COR-L47 (cell line): ENCODE measurements at regions not wholly inside any gene's neighbourhood (a gene's known extent, or its start where the extent isn't known, plus 50 kb on each side); places are given as distances from the start of the nearest gene placed in this dataset.

Experiments used
- DNase-seq: peaks from one replicate; lab custom pipeline; 2025; lab: John Stamatoyannopoulos, UW

DNA sequence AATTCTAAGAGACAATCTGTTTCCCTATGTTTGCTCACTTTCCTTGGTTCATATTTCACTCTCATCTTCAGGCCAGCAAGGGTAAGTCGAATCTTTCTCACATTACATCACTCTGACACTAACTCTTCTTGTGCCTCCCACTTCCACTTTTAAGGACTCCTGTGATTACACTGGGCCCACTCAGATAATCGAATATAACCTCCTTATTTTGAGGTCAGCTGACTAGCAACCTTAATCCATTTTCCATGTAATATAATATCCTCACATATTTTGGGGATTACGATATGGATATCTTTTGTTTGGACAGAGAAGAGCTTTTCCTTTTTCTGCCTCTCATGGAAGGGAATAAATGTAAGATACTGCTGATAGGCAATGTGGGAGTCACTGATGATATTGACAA, 2015.7 kb upstream of the LRRTM1 start:
- DNase-seq, result no peak

DNA sequence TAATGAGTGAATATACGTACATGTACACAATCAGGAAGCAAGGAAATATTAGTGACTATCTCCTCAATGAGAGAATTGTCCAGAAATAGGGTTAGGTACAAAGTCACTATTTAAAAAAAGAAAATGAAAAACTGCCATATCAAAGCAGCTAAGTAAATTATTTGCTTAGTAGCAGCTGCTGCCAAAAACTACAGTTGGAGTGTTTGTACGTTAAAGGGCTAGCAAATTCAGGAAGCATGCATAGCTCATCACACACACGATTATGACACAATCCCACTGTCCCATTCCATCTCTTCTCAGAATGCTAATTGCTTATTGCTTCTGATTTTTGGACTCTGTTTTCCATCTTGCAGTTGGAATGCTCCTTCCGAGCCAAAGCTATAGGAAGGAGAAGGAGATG, 2012.5 kb upstream of the LRRTM1 start:
- DNase-seq, result no peak

- DNase-seq, result no peak
These were observed 2012.0 kb upstream of the LRRTM1 start for GRCh38 chr2:82316586-82316985.

- no peak for DNase-seq
These were observed 2010.4 kb upstream of the LRRTM1 start for GRCh38 chr2:82314836-82315472.

DNA sequence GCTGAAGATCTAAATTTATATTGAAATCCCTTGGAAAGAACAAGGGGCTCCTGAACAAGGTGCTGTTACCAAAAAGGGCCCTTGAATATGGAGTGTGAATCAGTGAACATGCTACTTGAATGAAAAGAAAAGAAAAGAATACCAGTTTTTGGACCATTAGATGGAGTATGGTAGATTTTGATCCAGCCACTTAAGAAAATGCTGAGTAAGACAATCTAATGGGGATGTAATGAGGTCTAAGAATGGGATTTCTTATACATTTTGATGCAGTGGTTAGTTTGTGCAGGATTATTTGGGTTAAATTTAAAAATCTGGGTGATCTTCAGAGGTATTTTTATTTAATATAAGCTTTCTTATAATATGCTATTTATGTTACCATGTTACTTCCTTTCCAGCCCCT, 2003.0 kb upstream of the LRRTM1 start:
- DNase-seq, result no peak

GRCh38 chr2:82301506-82301905, 1997.0 kb upstream of the LRRTM1 start:
- no peak for DNase-seq

GRCh38 chr2:82289446-82289845, 1984.9 kb upstream of the LRRTM1 start:
- DNase-seq, result no peak

- DNase-seq, result no peak
These were observed 1978.5 kb upstream of the LRRTM1 start for GRCh38 chr2:82283075-82283474.

DNA sequence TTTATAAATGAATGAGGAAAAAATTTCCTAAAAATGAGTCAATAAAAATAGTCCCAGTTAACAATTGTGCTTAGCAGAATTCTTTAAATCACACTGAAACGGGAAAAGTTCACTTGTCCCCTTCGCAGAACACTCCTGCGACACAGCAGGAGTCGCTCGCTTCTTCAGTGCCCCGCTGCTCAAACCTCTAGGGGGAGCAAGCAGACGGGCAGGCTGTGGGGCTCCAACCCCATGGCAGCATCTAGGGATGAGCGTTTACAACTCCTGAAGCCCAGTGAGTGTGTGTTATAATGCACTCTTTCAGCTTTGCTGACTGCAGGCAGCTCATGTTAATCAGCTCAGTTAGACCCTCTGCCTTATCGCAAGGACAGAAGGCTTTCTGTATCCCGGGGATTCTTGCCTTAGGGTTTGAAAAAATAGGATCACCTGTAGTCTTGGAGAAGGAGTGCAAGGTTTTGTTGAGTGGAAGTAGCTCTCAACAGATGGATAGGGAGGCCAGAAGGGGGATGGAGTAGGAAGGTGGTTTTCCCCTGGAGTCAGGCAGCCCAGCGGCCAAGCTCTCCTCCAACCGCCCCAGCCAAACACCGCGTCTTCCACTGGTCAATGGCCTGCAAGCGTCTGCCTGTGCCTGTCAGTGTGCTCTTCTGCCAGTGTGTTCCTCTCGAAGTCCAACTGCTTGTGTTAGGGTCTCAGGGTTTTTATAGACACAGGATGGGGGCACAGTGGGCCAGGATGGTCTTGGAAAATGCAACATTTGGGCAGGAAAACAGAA, 1977.7 kb upstream of the LRRTM1 start:
- DNase-seq, result no peak

DNA sequence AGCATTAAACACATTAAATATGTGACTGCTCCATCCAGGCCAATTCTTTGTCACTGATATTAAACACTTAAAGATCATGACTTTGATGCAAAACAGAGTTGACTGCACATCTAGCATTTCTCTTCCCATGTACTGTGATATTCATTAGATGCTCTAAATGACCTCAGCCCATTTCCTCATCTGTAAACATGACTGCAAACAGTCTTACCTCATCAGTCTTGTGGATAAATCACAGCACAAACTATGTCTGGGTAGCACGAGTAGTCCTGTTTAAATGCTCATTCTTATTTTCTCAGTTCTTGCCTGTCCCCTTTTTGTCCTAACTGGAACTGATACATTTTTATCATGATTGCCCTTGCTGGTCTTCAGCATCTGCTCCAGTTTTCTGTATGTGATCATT, 1974.8 kb upstream of the LRRTM1 start:
- no peak for DNase-seq

GRCh38 chr2:82278416-82278815, 1973.9 kb upstream of the LRRTM1 start:
- DNase-seq, result no peak

DNA sequence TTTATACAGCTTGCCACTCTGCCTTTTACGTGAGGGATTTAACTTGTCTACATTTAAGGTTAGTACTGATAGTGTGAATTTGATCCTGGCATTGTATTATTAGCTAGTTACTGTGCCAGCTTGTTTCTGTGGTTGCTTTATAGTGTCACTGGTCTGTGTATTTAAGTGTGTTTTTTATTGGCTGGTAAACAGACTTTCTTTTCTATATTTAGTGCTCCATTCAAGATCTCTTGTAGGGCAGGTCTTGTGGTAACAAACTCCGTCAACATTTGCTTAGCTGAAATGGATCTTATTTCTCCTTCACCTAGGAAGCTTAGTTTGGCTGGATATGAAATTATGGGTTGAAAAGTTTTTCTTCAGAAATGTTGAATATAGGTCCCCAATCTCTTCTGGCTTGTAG, 1971.0 kb upstream of the LRRTM1 start:
- no peak for DNase-seq

- no peak for DNase-seq
These were observed 1963.9 kb upstream of the LRRTM1 start for GRCh38 chr2:82268446-82268845.

GRCh38 chr2:82260521-82260920, 1956.0 kb upstream of the LRRTM1 start:
- DNase-seq, result no peak

DNA sequence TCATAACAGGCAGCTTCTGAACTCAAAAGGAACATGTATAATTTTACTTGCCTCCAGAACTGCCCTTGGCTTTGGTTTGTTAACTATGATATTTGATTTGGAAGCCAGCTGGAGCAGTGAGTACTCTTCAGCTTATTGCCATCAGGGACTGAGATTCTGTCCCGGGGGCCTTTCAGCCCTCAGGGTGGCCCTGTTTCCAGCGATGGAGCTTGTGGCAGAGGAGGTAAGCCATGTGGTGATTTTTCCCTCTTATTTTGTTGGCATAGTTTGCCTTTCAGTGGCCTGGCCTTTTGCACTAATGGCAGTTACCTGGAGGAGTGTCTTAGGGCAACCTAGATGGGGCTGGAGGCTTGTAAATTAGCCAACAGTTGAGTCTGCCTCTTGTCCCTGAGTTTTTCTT, 1955.0 kb upstream of the LRRTM1 start:
- DNase-seq, result no peak

DNA sequence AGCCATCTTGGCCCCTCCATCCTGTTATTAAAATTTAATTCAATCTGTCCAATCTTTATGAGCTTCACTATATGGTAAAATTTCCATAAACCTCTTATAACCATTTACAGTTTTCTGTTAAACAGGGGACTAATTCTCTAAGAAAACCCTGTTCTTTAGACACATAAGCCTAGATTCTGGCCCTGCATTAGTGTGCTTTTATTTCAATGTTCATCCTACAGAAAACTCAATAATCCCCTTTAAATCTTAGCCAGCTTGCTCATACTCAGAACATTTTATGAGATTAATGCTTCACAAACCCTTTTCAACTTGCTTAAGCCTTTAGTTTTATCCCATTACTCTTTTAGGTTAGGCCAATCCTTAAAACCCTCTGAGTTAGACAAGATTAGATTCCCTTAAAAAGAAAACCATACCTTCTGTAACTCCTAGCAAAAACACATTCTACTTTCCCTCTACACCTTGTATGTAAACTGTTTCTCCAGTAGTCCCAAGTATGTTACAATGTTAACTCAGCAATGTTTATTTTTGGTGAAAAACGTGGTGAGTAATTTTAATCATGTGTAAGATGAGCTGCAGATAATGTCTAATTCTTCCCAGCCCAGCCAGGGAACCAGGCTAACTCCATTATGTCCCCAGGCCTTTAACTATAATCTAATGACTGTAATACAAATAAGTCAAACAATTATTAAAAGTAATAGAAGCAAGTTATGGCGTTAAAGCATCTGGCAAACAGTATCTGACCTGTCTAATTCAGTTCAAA, 1953.4 kb upstream of the LRRTM1 start:
- DNase-seq, result no peak

DNA sequence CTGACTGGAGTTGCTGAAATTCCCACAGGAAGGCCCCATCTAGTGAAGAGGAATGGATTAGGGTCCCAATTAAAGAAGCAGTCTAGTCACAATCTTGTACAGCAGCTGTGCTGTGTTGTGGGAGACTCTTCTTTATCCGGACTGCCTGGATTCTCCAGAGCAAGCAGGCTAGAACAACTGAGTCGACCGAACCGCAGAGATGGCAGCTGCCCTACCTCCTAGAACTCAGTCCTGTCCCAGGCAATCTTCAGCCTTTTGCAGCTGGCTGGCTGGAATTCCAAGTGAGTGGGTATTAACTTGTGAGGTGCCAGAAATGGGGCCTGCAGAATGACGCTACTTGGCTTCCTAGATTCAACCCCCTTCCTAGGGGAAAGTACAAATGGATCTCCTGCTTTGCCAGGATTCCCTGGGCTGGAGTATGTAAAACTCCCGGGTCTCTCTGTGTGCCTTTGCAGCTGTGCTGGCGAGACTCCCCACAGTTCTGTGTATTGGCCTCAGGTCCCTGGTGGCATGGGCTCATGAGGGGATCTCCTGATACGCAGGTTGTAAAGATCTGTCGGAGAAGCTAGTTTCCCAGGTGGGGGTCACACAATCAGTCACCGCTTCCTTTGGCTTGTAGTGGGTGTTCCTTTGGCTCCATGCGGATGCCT, 1952.6 kb upstream of the LRRTM1 start:
- no peak for DNase-seq

DNA sequence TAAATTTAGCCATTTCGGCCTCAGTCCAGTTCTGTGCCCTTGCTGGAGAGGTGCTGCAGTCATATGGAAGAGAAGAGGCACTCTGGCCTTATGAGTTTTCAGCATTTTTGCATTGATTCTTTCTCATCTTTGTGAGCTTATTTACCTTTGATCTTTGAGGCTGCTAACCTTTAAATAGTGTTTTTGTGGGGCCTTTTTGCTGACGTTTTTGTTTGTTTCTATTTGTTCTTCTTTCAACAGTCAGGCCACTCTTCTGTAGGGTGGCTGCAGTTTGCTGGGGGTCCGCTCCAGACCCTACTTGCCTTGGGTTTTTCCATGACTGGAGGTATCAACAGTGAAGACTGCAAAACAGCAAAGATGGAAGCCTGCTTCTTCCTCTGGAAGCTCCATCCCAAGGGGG, 1951.7 kb upstream of the LRRTM1 start:
- no peak for DNase-seq

DNA sequence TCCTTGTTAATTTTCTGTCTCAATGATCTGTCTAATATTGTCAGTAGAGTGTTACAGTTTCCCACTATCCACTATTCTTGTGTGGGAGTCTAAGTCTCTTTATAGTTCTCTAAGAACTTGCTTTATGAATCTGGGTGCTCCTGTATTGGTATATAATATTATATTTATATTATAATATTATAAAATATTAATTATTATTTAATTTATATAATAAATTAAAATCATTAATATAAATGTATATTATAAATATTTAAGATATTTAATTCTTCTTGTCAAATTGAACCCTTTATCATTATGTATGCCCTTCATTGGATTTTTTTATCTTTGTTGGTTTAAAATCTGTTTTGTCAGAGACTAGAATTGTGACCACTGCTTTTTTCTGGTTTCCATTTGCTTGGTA, 1950.2 kb upstream of the LRRTM1 start:
- DNase-seq, result no peak

DNA sequence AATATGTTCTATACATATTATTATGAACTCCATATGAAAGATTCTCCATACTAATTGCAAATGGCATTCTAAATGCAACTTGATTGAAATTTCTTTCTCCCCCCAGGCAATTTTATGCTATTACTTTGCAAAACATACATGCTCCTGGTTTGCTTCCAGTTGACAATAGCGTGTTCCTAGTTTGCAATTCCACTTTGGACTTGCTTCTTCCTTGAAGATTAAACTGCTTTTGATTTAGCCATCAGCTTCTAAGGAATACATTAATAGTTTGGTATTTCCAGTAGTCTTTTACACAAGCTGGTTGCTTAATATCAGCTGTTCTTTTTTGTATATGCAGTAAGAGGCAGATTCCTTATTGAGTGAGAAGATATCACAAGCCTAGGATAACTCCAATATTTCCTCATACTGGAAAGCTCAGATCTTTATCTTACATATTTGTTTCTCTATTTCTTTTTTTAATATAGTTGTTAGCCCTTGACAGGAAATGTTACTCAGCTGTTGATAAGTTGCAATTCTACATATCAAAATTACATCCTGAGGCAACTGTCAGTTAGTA, 1941.7 kb upstream of the LRRTM1 start:
- no peak for DNase-seq

- DNase-seq, result no peak
These were observed 1934.6 kb upstream of the LRRTM1 start for GRCh38 chr2:82239176-82239575.

DNA sequence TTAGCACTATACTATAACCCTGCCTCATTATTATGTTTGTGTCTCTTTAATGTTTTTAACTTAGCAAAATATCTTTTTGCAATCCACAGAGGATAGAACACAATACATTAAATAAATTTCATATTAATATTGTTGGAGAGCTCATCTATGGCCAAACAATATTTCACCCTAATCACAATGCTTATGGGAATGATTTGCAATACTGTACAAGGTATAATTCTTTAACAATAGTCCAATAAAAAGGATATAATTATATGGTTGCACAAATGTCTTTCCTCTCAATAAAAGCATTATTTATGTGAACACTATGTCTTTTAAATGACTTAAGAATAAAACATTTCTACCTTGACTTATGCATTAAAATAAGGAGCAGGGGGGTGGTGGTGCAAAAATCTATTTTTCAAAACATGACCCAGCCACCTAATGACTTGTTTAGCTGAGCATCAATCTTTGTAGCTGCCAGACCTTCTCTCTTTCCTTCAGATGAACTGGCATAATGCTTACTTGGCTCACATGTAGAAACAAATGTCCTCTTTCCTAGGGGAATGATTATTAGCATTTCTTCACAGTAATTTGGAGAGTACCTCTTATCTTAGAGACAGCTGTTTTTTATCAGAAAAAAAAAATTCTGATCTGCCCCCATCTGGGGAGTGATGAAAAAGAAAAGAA, 1933.6 kb upstream of the LRRTM1 start:
- DNase-seq, result no peak
